Ovary (tissue), 7 donors: ENCODE measurements at regions not wholly inside any gene's neighbourhood (a gene's known extent, or its start where the extent isn't known, plus 50 kb on each side); places are given as distances from the start of the nearest gene placed in this dataset.

Source experiments
- DNase-seq, 5 donors: peaks; one replicate each; pipeline ENCODE4 v3.0.0-alpha.2; 2019 to 2020
- H3K27ac ChIP-seq, 2 donors: fragments of 200-600 bp; one replicate each; pipeline versions ENCODE4 v1.5.1 to v1.8.0; 2019 to 2022
- H3K27me3 ChIP-seq: fragments of 200-600 bp; one replicate; pipeline ENCODE4 v1.8.0; 2022
- H3K36me3 ChIP-seq: fragments of 200-600 bp; sonication (generic); one replicate; pipeline ENCODE4 v1.5.1; 2019
- H3K4me1 ChIP-seq: one replicate; pipeline ENCODE4 v1.8.1; 2013; ENCODE audit warnings: mild to moderate bottlenecking, moderate library complexity; ENCODE audit not compliant: insufficient read depth
- H3K4me3 ChIP-seq: fragments of 200-600 bp; sonication (generic); one replicate; pipeline ENCODE4 v1.5.1; 2017
- H3K9me3 ChIP-seq, 2 donors: fragments of 200-600 bp in 1 of 2; sonication (generic) in 1 of 2; one replicate each; pipeline versions ENCODE4 v1.5.1 to v1.8.1; 2013 to 2019; ENCODE audit warnings: mild to moderate bottlenecking in 1 of 2, moderate library complexity in 1 of 2
- EP300 ChIP-seq: sonication (generic); formaldehyde crosslinking; IDR thresholded peaks from one replicate; pipeline ENCODE4 v1.6.1; 2017; ENCODE audit warnings: antibody characterized with exemption
- POLR2A ChIP-seq: fragments of 450-650 bp; IDR thresholded peaks from one replicate; pipeline ENCODE4 v1.6.1; 2017; ENCODE audit warnings: antibody characterized with exemption, mild to moderate bottlenecking, moderate library complexity
- WGBS, 3 donors: extraction: QIAGEN DNeasy Blood & Tissue Kit in 1 of 3; methylation state at CpG; one replicate each; pipeline versions ENCODE4 v1.1.5 to v1.1.7; 2013 to 2017; 5-methylcytosine and 5-hydroxymethylcytosine counted together
- intact Hi-C, 4 donors: fragments of 100-400 bp; cut with DNase I; formaldehyde crosslinking; loops; one replicate each; pipeline versions ENCODE4 v1.11.0 to v1.15.1; 2022 to 2023
- TF ChIP-seq, protein P1 (sequence below), 3 donors: fragments of 450-650 bp in 2 of 3; fragments of 200-600 bp in 1 of 3; IDR thresholded peaks; one replicate each; pipeline versions ENCODE4 v1.5.1 to v1.8.0; 2016 to 2022; ENCODE audit warnings: antibody characterized with exemption in 3 of 3, mild to moderate bottlenecking in 1 of 3
- donor health status: DM: no; HTN: no; CAD: no; lungs with moderate emphysema.
- donor health status: DM: no; HTN: no; CAD: no.
- donor health status: Bipolar disorder and iron deficiency.
- donor health status: DM: no; HTN: no; CAD: no.
- donor health status: DM: yes; HTN: yes; CAD: no.

- intact Hi-C loops: no loop called here
- no peaks in the 10 kb centered on the region for H3K4me1 ChIP-seq
- H3K27ac ChIP-seq: no peak overlapping the region
- H3K36me3 ChIP-seq: no peaks in the 10 kb centered on the region
- 67 to 82% (median 71%) methylated on average over 8 of the region's 8 CpGs for WGBS, 3 donors
- TF ChIP-seq EP300 (no peak), POLR2A (no peak)
- TF ChIP-seq, protein P1, sequence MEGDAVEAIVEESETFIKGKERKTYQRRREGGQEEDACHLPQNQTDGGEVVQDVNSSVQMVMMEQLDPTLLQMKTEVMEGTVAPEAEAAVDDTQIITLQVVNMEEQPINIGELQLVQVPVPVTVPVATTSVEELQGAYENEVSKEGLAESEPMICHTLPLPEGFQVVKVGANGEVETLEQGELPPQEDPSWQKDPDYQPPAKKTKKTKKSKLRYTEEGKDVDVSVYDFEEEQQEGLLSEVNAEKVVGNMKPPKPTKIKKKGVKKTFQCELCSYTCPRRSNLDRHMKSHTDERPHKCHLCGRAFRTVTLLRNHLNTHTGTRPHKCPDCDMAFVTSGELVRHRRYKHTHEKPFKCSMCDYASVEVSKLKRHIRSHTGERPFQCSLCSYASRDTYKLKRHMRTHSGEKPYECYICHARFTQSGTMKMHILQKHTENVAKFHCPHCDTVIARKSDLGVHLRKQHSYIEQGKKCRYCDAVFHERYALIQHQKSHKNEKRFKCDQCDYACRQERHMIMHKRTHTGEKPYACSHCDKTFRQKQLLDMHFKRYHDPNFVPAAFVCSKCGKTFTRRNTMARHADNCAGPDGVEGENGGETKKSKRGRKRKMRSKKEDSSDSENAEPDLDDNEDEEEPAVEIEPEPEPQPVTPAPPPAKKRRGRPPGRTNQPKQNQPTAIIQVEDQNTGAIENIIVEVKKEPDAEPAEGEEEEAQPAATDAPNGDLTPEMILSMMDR (IDR thresholded peaks at IDR 0.05): no peak
- H3K4me3 ChIP-seq: no peak overlapping the region
- H3K9me3 ChIP-seq: no peaks in the 10 kb centered on the region
- no peaks in the 10 kb centered on the region for H3K27me3 ChIP-seq
- DNase-seq: no peak
Observed at GRCh38 chr9:120156376-120156775, 423.6 kb downstream of the CDK5RAP2 start.

DNA sequence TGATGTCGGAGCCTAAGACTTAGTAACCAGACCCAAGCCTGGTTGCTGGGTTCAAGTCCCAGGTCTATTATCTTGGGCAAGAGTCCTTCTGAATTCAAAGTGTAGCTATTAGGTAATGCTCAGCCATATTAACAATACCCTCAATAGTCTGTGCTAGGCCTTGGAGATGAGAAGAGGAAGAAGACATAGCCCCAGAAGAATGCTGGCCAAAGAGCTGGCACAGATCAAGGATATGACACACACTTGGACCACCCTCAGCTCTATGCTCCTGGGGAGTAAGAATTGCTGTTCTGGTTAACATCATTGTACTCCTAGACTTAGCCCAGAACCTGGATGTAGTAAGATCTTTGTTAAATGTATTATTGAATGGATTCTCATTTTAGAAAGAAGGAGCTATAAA, 426.7 kb downstream of the CDK5RAP2 start:
- 97 to 98% (median 97%) methylated on average over 1 of the region's 1 CpG for WGBS, 3 donors
- Histone ChIP-seq H3K4me1 (no peaks in the 10 kb centered on the region), H3K4me3 (no peak overlapping the region), H3K27ac (no peak overlapping the region), H3K36me3 (no peaks in the 10 kb centered on the region), H3K27me3 (no peaks in the 10 kb centered on the region), H3K9me3 (no peaks in the 10 kb centered on the region)
- TF ChIP-seq POLR2A (no peak), EP300 (no peak)
- TF ChIP-seq, protein P1 (IDR thresholded peaks at IDR 0.05): no peak
- no peak for DNase-seq
- intact Hi-C loops: no loop called here

DNA sequence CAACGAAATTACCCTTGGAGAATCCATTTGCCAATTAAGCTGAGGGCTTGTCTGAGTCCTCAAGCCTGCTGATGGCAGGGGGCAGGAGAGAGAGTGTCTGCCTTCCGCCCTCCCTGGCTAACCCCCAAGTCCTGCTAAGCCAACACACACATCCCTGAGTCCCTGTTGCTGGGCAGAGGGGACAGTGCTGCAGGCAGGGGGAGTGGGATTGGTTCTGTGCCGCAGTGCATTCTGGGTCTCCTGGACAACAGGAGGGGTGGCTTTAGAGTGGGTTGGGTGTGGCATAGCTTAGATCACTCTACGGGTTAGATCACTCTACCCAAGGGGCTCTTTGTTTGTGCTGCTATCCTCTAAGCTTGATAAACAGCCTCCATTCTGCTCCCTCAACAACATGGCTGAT, 427.7 kb downstream of the CDK5RAP2 start:
- no peaks in the 10 kb centered on the region for H3K27me3 ChIP-seq
- H3K4me3 ChIP-seq: no peak overlapping the region
- no peaks in the 10 kb centered on the region for H3K4me1 ChIP-seq
- no peak for DNase-seq
- intact Hi-C loops: no loop called here
- no peaks in the 10 kb centered on the region for H3K36me3 ChIP-seq
- TF ChIP-seq POLR2A (no peak), EP300 (no peak)
- TF ChIP-seq, protein P1 (IDR thresholded peaks at IDR 0.05): no peak
- WGBS, 3 donors: 32 to 42% (median 41%) methylated on average over 4 of the region's 4 CpGs
- H3K27ac ChIP-seq: no peak overlapping the region
- no peaks in the 10 kb centered on the region for H3K9me3 ChIP-seq

DNA sequence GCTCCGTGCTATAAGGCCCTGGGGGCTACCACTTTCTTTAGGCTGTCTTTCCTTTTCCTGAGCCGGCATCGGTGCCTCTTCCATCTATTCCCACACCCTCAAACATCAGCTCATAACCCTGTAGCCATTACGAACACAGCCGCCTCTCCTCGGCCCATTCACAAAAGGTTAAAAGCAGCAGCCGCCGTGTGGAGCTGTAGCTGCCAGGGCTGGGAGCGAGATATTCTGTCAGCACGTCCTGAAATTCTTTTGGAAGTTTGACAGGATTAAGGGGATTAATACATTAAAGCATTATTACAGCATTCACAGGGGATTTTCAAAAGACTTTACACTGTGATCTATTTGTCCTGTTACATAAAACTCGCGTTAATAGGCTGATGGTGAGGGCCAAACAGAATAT, 428.2 kb downstream of the CDK5RAP2 start:
- TF ChIP-seq, protein P1 (IDR thresholded peaks at IDR 0.05): no peak
- 39 to 51% (median 44%) methylated on average over 12 of the region's 12 CpGs for WGBS, 3 donors
- intact Hi-C loops: no loop called here

GRCh38 chr9:120151149-120151548, 428.8 kb downstream of the CDK5RAP2 start:
- WGBS, 3 donors: 84 to 92% (median 86%) methylated on average over 3 of the region's 3 CpGs
- TF ChIP-seq, protein P1 (IDR thresholded peaks at IDR 0.05): no peak
- no peak for TF ChIP-seq EP300
- no peak for TF ChIP-seq POLR2A

More for the DNA sequence above, 428.2 kb downstream of the CDK5RAP2 start:
- DNase-seq: no peak
- Histone ChIP-seq H3K27me3 (no peaks in the 10 kb centered on the region), H3K27ac (no peak overlapping the region), H3K9me3 (no peaks in the 10 kb centered on the region), H3K4me1 (no peaks in the 10 kb centered on the region), H3K4me3 (no peak overlapping the region), H3K36me3 (no peaks in the 10 kb centered on the region)

More at GRCh38 chr9:120151149-120151548, 428.8 kb downstream of the CDK5RAP2 start:
- Histone ChIP-seq H3K27ac (no peak overlapping the region), H3K36me3 (no peaks in the 10 kb centered on the region), H3K4me3 (no peak overlapping the region), H3K9me3 (no peaks in the 10 kb centered on the region), H3K27me3 (no peaks in the 10 kb centered on the region), H3K4me1 (no peaks in the 10 kb centered on the region)
- intact Hi-C loops: no loop called here
- DNase-seq: no peak
